ENCODE measurements at regions not wholly inside any gene's neighbourhood (a gene's known extent, or its start where the extent isn't known, plus 50 kb on each side); places are given as distances from the start of the nearest gene placed in this dataset.

DNA sequence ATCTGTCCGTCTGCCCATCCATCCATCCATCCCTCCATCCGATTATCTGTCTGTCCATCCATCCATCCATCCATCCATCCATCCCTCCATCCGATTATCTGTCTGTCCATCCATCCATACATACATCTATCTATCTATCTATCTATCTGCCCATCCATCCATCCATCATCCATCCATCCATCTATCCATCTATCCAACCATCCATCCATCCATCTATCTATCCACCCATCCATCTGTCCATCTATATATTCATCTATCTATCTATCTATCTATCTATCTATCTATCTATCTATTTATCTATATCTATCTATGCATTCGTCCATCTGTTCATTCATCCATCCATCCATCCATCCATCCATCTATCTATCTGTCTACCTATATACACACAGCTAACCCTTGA lies 471.1 kb upstream of the ZNF507 start:
- TF ChIP-seq POLR2A (IDR thresholded peaks at IDR 0.05; ENCODE audit: low read length), result no peak
- no peak for TF ChIP-seq GATA1 (IDR thresholded peaks at IDR 0.05; ENCODE audit: low read depth, low read length)
